Omental fat pad (tissue), 3 donors: ENCODE measurements at regions not wholly inside any gene's neighbourhood (a gene's known extent, or its start where the extent isn't known, plus 50 kb on each side); places are given as distances from the start of the nearest gene placed in this dataset.

Experiments used
- ATAC-seq: fragments of 150-250 bp; one replicate; pipeline ENCODE4 v1.9.1; 2016; ENCODE audit warnings: mild to moderate bottlenecking, moderate library complexity; ENCODE audit not compliant: low FRiP score
- DNase-seq: peaks from one replicate; pipeline ENCODE4 v3.0.0-alpha.2; 2019; ENCODE audit warnings: low spot score
- TF ChIP-seq, protein P1 (sequence below), 3 donors: fragments of 450-650 bp; IDR thresholded peaks; one replicate each; pipeline ENCODE4 v1.5.1; 2016 to 2017; ENCODE audit warnings: antibody characterized with exemption in 3 of 3, mild to moderate bottlenecking in 3 of 3, moderate library complexity in 2 of 3

DNA sequence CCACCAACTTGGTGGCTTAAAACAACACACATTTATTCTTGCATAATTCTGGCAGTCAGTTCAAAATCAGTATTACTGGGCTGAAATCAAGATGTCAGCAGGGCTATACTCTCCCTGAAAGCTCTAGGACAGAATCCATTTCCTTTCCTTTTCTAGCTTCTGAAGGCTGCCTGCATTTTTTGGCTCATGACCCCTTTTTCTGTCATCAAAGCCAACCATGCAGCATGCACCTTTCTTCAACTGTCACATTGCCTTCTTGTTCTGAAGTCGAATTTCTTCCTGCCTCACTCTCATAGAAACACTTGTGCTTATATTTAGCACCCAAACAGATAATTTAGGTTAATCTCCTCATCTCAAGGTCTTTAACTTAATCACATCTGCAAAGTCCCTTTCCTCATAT, 79.8 kb upstream of the PPP1R2C start:
- TF ChIP-seq, protein P1, sequence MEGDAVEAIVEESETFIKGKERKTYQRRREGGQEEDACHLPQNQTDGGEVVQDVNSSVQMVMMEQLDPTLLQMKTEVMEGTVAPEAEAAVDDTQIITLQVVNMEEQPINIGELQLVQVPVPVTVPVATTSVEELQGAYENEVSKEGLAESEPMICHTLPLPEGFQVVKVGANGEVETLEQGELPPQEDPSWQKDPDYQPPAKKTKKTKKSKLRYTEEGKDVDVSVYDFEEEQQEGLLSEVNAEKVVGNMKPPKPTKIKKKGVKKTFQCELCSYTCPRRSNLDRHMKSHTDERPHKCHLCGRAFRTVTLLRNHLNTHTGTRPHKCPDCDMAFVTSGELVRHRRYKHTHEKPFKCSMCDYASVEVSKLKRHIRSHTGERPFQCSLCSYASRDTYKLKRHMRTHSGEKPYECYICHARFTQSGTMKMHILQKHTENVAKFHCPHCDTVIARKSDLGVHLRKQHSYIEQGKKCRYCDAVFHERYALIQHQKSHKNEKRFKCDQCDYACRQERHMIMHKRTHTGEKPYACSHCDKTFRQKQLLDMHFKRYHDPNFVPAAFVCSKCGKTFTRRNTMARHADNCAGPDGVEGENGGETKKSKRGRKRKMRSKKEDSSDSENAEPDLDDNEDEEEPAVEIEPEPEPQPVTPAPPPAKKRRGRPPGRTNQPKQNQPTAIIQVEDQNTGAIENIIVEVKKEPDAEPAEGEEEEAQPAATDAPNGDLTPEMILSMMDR (IDR thresholded peaks at IDR 0.05): no peak
- DNase-seq (no peak), ATAC-seq (no peak)

DNA sequence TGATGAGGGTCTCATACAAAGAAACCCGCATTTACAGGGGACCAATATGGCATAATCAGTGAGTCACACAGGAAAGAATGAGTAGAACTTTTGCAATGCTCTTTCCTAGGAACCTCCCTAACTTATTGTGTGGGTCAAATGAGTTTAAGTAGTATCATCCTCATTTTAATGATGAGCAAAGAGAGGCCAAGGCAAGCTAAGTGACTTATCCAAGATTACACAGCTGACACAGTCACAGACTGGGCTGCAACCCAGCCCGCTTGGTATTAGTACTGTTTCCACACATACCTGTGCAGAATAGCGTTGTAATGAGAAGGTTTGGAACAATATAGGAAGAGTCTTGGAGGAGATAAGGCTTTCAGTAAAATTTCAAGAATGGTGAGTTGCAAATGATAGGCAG, 91.0 kb upstream of the PPP1R2C start:
- ATAC-seq (no peak), DNase-seq (no peak)
- TF ChIP-seq, protein P1 (IDR thresholded peaks at IDR 0.05): no peak

DNA sequence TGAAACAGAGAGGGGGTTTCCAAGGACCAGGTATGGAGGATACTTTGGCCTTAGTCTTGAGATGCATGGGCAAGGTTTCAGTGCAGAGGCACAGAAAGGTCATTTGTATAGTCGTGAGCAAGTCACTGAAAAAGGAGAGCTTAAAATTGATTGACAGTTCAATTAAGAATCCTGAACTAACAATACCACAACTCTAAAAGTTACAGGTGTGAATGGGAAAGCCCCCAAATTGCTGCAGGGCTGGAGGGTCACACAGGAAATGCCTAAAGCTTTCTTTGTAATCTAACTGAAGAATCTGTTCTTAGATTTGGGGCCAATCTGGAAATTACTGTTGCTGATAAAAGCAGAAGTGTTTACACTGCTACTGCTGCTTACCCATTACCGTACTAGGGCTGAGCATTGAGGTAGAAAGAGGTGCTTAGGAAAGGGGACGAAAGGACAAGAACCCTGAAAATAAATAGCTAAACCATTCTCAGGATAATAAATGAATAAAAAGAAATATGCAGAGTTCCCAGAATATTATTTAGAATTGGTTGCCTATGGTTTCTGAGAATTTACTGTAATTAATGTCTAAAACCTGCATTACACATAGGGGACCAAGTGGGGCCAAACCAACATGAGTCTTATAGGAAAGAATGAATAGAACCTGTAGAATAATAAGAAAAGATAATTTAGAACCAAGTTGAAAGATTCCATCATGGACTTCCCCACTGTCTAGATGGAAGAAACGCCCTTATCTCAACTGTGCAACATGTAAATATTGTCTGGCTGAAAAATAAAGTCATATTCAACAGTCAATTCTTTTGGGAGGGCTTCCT, 91.9 kb upstream of the PPP1R2C start:
- TF ChIP-seq, protein P1 (IDR thresholded peaks at IDR 0.05): no peak
- DNase-seq (no peak), ATAC-seq (no peak)

DNA sequence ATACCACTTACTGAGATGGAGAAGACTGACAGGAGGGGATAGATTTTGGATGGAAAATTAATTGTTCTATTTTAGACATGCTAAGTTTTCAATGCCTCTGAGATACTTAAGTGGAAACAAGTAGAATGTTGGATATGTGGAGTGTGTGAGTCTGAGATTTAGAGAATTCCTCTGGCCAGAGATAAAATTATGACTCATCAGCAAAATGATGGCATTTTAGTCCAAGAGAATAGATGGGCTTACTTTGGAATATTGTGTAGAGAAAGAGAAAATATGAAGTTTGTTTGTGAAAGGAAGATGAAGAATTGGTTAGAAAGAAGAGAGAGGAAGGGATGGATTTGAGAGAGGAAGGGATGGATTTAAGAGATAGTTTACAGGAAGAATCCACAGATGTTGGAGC, 108.6 kb upstream of the PPP1R2C start:
- no peak for DNase-seq
- ATAC-seq: no peak
- TF ChIP-seq, protein P1 (IDR thresholded peaks at IDR 0.05): no peak

DNA sequence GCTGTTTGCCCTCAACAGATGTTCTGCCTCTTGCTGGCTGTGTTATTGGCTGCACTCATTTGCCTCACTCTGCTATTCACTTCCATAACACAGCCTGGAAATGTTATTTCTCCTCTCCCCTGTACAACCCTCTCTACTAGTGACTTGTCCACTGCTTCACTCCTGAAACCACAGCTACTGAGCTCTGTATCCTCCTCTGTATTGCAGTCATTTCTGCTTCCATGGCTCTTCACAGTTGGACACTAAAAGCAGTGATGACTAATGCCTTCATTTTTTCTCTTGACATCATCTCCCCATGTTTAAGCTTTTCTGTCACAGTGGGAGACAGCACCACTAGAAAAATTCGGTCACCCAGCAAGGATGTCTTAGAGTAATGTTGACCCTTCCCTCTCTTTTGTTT, 123.0 kb upstream of the PPP1R2C start:
- DNase-seq (no peak), ATAC-seq (no peak)
- TF ChIP-seq, protein P1 (IDR thresholded peaks at IDR 0.05): no peak

DNA sequence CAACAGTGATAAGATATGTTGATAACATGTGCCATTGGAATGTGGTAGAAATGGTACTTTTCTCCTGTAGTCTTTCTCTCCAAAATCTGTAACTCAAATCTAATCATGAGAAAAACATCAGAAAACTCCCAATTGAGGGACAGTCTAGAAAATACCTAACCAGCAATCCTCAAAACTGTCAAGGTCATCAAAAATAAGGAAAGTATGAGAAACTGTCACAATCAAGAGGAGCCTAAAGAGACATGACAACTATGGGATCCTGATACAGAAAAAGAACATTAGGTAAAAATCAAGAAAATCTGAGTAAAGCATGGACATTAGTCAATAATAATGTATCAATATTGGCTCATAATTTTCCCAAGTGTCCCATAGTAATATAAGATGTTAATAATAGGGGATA, 124.5 kb upstream of the PPP1R2C start:
- TF ChIP-seq, protein P1 (IDR thresholded peaks at IDR 0.05): no peak
- ATAC-seq (no peak), DNase-seq (no peak)

DNA sequence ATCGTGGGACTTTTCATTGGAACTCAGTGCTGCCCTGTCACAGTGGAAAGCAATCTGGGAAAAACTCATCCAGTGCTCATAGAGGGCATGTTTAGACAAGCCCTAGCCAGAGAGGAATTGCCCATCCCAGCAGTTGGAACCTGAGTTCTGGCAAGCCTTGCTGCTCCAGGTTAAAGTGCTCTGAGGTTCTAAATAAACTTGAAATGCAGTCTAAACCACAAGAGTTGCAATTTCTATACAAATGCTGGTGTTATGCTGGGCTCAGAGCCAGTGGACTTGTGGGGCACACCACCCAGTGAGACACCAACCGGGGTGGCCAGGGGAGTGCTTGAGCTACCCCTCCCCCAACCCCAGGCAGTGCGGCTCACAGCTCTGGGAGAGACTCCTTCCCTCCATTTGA, 142.8 kb upstream of the PPP1R2C start:
- TF ChIP-seq, protein P1 (IDR thresholded peaks at IDR 0.05): no peak

More for the DNA sequence above, 142.8 kb upstream of the PPP1R2C start:
- DNase-seq: no peak
- no peak for ATAC-seq
